Lung (tissue), 11 donors: ENCODE measurements at regions not wholly inside any gene's neighbourhood (a gene's known extent, or its start where the extent isn't known, plus 50 kb on each side); places are given as distances from the start of the nearest gene placed in this dataset.

Experiments used
- ATAC-seq: fragments of 200-7000 bp; cut with Tn5 transposase; one replicate; pipeline ENCODE4 v1.9.1; 2020; ENCODE audit warnings: moderate number of reproducible peaks; ENCODE audit not compliant: insufficient read depth, low FRiP score
- DNase-seq, 3 donors: peaks; one replicate each; pipeline ENCODE4 v3.0.0-alpha.2; 2013 to 2017
- H3K27ac ChIP-seq, 2 donors: one replicate each; pipeline ENCODE4 v1.5.1; 2013; ENCODE audit warnings: mild to moderate bottlenecking in 2 of 2, moderate library complexity in 2 of 2, control low read depth in 1 of 2, inconsistent platforms in 1 of 2, low read depth in 1 of 2, low read length in 1 of 2
- H3K27me3 ChIP-seq, 3 donors: one replicate each; pipeline ENCODE4 v1.5.1; 2013; ENCODE audit warnings: low read length in 2 of 3; ENCODE audit not compliant: control insufficient read depth in 3 of 3, insufficient read depth in 3 of 3
- H3K36me3 ChIP-seq, 4 donors: one replicate each; pipeline ENCODE4 v1.5.1; 2013; ENCODE audit warnings: low read length in 4 of 4, mild to moderate bottlenecking in 1 of 4, moderate library complexity in 1 of 4; ENCODE audit not compliant: control insufficient read depth in 4 of 4, insufficient read depth in 4 of 4
- H3K4me1 ChIP-seq, 5 donors: one replicate each; pipeline ENCODE4 v1.5.1; 2013; ENCODE audit warnings: low read length in 5 of 5, mild to moderate bottlenecking in 2 of 5, moderate library complexity in 1 of 5; ENCODE audit not compliant: control insufficient read depth in 5 of 5, insufficient read depth in 5 of 5
- H3K4me3 ChIP-seq: one replicate; pipeline ENCODE4 v1.5.1; 2013; ENCODE audit warnings: mild to moderate bottlenecking, control low read depth, moderate library complexity
- H3K9ac ChIP-seq, 2 donors: one replicate each; pipeline ENCODE4 v1.5.1; 2013; ENCODE audit warnings: low read length in 2 of 2, control low read depth in 1 of 2; ENCODE audit not compliant: insufficient read depth in 1 of 2
- H3K9me3 ChIP-seq, 4 donors: one replicate each; pipeline ENCODE4 v1.5.1; 2013; ENCODE audit warnings: low read length in 3 of 4, mild to moderate bottlenecking in 1 of 4, moderate library complexity in 1 of 4; ENCODE audit not compliant: control insufficient read depth in 4 of 4, insufficient read depth in 3 of 4
- WGBS, 2 donors: extraction: QIAGEN DNeasy Blood & Tissue Kit; methylation state at CpG; one replicate each; pipeline ENCODE4 v1.1.7; 2013; 5-methylcytosine and 5-hydroxymethylcytosine counted together
- TF ChIP-seq, protein P1 (sequence below): IDR thresholded peaks from 2 replicates; pipeline ENCODE4 v1.5.1; 2012; ENCODE audit warnings: mild to moderate bottlenecking; ENCODE audit errors: control extremely low read depth, extremely low read depth
- donor health status: control.
- donor health status: control.
- donor health status: Bipolar disorder and iron deficiency.
- donor health status: healthy.
- donor health status: DM: yes; HTN: yes; CAD: no.

DNA sequence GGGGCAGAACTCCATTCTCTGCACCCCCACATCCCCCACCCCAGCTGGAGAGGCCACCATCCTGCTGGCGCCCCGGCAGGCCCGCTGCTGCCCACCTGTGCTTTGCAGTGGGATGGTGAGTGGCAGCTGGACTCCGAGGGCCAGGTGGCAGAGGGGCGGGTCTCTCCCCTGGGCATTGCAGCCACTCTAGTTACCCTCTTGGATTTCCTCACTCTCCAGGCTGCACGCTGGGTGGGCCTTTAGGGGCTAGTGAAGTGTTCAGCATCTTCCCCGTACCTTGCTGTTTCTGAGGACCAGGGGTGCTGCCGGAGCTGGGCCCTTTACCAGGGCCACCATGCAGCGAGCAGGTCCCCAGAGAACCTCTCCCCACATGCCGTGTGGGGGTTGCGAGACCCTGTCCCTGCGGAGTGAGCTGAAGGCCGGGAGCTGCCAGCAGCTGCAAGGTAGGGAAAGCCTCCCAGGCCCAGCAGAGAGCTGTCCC is 88.4 kb upstream of the SH3PXD2B start:
- Histone ChIP-seq H3K9ac (no peak overlapping the region), H3K27me3 (no peaks in the 10 kb centered on the region), H3K4me1 (peaks cover 0 to 10% (median 0%) of the 10 kb centered on the region in 5 donors), H3K4me3 (no peak overlapping the region), H3K9me3 (no peaks in the 10 kb centered on the region), H3K36me3 (no peaks in the 10 kb centered on the region), H3K27ac (no peak overlapping the region)
- DNase-seq, result peak in 1 of 3 donors; percentile 7
- no peak for ATAC-seq
- 94 to 95% methylated on average over 13 of the region's 13 CpGs for WGBS, 2 donors
- TF ChIP-seq, protein P1, sequence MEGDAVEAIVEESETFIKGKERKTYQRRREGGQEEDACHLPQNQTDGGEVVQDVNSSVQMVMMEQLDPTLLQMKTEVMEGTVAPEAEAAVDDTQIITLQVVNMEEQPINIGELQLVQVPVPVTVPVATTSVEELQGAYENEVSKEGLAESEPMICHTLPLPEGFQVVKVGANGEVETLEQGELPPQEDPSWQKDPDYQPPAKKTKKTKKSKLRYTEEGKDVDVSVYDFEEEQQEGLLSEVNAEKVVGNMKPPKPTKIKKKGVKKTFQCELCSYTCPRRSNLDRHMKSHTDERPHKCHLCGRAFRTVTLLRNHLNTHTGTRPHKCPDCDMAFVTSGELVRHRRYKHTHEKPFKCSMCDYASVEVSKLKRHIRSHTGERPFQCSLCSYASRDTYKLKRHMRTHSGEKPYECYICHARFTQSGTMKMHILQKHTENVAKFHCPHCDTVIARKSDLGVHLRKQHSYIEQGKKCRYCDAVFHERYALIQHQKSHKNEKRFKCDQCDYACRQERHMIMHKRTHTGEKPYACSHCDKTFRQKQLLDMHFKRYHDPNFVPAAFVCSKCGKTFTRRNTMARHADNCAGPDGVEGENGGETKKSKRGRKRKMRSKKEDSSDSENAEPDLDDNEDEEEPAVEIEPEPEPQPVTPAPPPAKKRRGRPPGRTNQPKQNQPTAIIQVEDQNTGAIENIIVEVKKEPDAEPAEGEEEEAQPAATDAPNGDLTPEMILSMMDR, result no peak

DNA sequence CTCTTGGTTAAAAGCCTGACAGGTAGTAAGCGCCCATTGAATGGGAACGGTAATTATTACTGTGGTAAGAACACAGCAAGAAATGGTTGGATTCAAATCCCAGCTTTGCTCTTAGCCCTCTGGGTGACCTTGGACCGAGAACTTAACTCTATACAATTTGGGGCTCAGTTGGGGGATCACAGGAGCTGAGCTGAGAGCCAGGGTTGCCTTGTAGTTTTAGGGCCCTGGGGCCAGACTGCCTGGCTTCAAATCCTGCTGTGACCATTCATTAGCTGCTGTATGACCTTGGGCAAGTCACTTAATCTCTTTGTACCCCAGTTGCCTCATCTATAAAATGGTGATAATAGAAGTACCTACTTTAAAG is 87.4 kb upstream of the SH3PXD2B start:
- 92 to 93% methylated on average over 3 of the region's 3 CpGs for WGBS, 2 donors
- Histone ChIP-seq H3K27me3 (no peaks in the 10 kb centered on the region), H3K27ac (no peak overlapping the region), H3K4me1 (peaks cover 0 to 10% (median 0%) of the 10 kb centered on the region in 5 donors), H3K9me3 (no peaks in the 10 kb centered on the region), H3K4me3 (no peak overlapping the region), H3K36me3 (no peaks in the 10 kb centered on the region), H3K9ac (no peak overlapping the region)
- ATAC-seq (no peak), DNase-seq (peak in 1 of 3 donors; percentile 4)
- TF ChIP-seq, protein P1, result no peak

DNA sequence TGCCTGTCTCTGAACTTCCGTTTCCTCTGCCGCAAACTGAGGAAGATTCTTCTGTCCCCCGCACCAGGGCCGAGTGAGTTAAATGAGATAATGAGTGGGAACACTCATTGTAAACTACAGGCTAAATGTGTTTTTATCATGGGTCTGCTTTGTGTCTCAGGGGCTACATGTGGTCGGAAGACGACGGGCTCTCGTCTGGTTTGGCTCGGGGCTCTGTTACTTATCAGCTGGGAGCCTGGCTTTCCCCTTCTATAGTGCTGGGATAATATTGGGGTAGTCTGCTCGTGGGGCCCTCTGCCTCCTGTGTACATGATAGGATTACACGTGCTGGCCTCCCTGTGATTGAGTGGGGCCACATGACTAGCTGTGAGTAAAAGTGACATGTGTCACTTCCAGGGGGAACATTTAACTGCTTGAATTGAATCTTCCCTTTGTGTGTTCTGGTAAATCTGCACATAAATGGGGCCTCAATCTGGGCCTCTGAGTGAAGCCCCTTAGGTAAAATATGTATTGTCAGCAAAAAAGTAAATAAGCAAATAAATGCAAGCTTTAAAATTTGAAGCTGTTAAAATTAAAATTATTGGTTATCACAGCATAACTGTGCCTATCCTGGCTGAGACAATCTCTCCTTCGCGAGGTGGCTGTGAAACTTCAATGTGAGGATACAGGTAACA is 86.9 kb upstream of the SH3PXD2B start:
- TF ChIP-seq, protein P1, result no peak
- Histone ChIP-seq H3K4me3 (no peak overlapping the region), H3K27ac (no peak overlapping the region), H3K9me3 (no peaks in the 10 kb centered on the region), H3K9ac (no peak overlapping the region), H3K27me3 (no peaks in the 10 kb centered on the region), H3K4me1 (peaks cover 0 to 10% (median 0%) of the 10 kb centered on the region in 5 donors), H3K36me3 (no peaks in the 10 kb centered on the region)
- 62 to 70% methylated on average over 13 of the region's 13 CpGs for WGBS, 2 donors
- DNase-seq (peak in 2 of 3 donors; percentile 32 to 44), ATAC-seq (no peak)
